GM13977 (cell line): ENCODE measurements at regions not wholly inside any gene's neighbourhood (a gene's known extent, or its start where the extent isn't known, plus 50 kb on each side); places are given as distances from the start of the nearest gene placed in this dataset.

Experiments used
- DNase-seq: peaks from one replicate; pipeline ENCODE4 v3.0.0; 2012; ENCODE audit warnings: low spot score
- CTCF ChIP-seq: IDR thresholded peaks from 2 replicates; pipeline ENCODE4 v1.5.1; 2012; ENCODE audit warnings: mild to moderate bottlenecking, control low read depth; ENCODE audit not compliant: insufficient read depth; ENCODE audit errors: extremely low read depth, missing control alignments
- in situ Hi-C: fragments of 300-500 bp; cut with MboI; formaldehyde crosslinking; loops from one replicate; pipeline ENCODE4 v1.12.0; 2022; ENCODE audit warnings: low sequenced_read_pairs, low pct_unique_long_range_greater_than_20kb, mixed read lengths, inconsistent platforms; ENCODE audit not compliant: unreplicated experiment

GRCh38 chr2:18311420-18312195 is 248.8 kb downstream of the RDH14 start:
- no peak for DNase-seq
- in situ Hi-C loops = no loop called here
- TF ChIP-seq CTCF = no peak

DNA sequence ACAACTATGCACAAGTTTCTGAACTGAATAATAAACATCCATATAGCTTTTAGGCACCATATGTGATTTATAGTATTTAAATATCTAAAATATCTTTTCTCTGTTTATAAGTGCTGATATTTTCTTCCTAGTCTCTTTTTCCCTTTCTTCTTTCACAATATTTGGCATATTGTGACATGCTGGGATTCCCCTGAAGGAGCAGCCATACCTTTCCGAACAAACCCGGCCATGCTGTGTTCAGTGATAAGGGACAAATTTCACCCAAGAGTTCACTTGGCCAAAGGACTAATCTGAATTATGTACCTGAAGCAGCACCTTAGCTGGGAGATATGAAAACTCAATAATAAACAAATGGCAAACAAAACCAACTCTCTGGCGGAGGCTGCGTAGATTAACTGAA is 250.8 kb downstream of the RDH14 start:
- in situ Hi-C loops = no loop called here
- DNase-seq = no peak
- TF ChIP-seq CTCF = no peak

- DNase-seq = no peak
- in situ Hi-C loops = no loop called here
- TF ChIP-seq CTCF = no peak
Observed at GRCh38 chr2:18309188-18309587, 251.3 kb downstream of the RDH14 start.

- TF ChIP-seq CTCF = no peak
- no peak for DNase-seq
- in situ Hi-C loops = no loop called here
Observed at GRCh38 chr2:18304849-18305248, 255.6 kb downstream of the RDH14 start.

DNA sequence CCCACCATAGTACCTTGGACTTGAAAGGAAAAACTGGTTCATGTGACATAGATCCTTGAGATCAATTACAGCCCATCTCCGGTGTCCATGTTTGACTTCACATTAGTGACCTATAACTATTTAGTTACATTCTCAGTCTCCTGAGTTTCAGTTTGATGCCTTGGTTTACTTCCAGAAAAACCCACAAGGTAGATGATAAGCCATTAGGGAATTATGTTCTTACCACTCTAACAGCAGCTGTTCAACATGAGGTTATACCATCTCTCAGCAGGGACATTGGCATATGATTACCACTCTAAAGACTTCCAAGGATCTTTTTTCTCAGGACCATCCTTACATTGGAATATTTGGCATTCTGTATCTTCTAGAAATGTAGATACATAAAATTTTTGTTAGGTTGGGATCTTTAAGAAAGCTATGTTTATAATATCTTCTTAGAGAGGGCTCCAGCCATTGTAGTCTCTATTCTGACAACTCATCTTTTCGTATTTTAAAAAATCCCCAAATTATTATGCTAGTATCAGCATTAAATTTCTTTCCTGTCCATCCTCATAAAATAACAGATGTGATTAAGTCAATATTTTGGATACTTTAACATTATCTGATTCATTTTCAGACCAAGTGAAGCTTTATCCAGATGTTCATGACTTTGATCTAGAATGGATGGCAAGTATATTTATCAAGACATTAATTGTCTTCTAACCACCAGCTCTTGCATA is 258.9 kb downstream of the RDH14 start:
- no peak for TF ChIP-seq CTCF
- in situ Hi-C loops = no loop called here
- DNase-seq = no peak

DNA sequence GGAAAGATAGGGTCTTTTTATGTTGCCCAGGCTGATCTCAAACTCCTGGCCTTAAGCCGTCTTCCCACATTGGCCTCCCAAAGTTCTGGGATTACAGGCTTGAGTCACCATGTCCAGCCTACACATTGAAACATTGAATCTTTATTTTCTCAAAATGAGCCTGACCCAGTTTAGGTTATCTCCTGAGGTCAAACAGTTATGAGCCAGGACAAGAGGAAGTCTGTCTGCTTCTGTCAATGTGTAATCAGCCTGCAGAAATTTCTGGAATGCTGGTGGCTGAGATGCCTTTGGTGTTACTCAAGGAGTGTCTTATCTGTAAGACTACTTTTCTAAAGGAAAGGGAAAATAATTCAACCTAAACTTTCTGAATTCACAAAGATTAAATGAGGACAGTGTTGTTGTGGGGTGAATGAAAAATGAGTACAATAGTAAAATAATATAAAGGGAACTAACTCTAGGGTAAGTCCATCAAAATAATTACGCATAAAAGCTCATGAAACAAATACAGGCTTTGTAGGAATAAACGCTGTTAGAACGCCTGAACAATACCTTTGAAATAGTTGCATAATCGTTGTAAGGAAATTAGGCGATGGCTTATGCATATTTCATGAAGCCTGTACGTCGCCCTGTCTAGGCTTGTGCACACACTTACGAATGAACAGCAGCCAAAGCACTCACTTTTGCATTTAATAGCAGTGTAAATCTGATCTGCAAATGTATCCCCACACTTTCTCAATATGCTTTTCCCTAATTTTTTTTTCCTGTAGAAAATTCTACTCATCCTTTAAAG is 260.8 kb downstream of the RDH14 start:
- in situ Hi-C loops = no loop called here
- no peak for TF ChIP-seq CTCF
- no peak for DNase-seq
